ENCODE measurements at regions not wholly inside any gene's neighbourhood (a gene's known extent, or its start where the extent isn't known, plus 50 kb on each side); places are given as distances from the start of the nearest gene placed in this dataset.

DNA sequence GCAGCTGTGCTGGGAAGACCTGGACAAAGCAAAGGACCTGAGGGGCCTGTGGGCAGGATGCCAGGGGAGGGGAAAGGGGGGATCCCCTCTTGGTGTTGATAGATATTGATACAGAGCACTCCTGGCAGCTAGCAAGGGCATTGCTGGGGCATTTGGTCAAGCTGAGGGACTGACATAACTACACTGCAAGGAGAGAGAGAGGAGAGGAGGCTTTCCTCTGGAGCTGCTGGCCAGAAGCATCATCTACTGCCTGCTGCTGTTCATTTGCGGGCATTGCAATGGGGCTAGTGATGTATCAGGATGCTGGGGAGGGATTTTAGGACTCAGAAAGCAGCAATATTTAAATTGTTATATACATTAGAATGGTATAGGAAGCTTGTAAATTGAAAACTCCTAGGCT, 142.0 kb downstream of the ZNF648 start:
- POLR2A ChIA-PET = no interaction called here
- H3K27me3 Mint-ChIP-seq = peaks cover 6% of the 10 kb centered on the region
- no peak for TF ChIP-seq CTCF (IDR thresholded peaks at IDR 0.05)

DNA sequence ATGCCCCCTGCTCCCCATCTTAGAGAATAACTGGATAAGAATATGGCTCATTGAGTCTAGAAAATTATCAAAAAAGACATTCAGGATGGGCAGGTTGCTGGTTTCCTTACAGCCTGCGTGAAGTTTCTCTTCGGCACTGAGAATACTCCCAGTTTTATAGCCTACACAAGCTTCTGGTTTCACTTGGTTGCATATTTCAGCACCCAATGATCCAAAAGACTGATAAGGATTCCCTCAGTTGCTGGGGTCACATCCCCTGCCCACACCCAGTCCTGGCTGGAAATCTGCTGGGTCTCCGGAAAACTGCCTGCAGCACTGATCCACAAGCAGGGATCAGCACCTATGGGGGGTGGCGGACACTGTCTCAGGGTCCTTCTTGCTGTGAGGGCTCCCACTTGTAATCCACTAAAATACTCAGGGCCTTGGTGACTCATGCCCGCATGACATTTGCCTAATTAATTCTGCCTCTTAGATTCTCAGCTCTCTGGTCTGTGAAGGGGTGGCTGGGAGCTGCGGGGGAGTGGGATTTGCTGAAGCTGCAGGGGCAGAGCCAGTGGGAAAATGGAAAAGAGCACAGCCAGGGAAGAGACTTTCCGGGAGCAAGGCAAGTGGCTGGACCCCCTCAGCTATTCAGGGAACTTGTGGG, 142.5 kb downstream of the ZNF648 start:
- POLR2A ChIA-PET = no interaction called here
- ATAC-seq (no peak), DNase-seq (no peak)
- intact Hi-C loops (cut with micrococcal nuclease) = no loop called here
- H3K27me3 Mint-ChIP-seq = peaks cover 6% of the 10 kb centered on the region
- no peak overlapping the region for H3K27ac Mint-ChIP-seq
- no peak overlapping the region for H3K4me3 Mint-ChIP-seq
- no peaks in the 10 kb centered on the region for H3K36me3 Mint-ChIP-seq (ENCODE audit: low read depth)
- peaks cover 5% of the 10 kb centered on the region for H3K9me3 Mint-ChIP-seq
- no peak for TF ChIP-seq CTCF (IDR thresholded peaks at IDR 0.05)
- CTCF ChIA-PET = interaction anchor here (0.8 kb wide), 1 partner anchor 10 kb away, joined by 3 read pairs; no protein-coding TSS in a partner anchor
- no peaks in the 10 kb centered on the region for H3K4me1 Mint-ChIP-seq (ENCODE audit: low read depth)

More for the DNA sequence above, 142.0 kb downstream of the ZNF648 start:
- CTCF ChIA-PET = interaction anchor here (0.8 kb wide), 1 partner anchor 10 kb away, joined by 3 read pairs; no protein-coding TSS in a partner anchor
- DNase-seq = no peak
- ATAC-seq = no peak
- H3K4me3 Mint-ChIP-seq = no peak overlapping the region
- H3K27ac Mint-ChIP-seq = no peak overlapping the region
- peaks cover 5% of the 10 kb centered on the region for H3K9me3 Mint-ChIP-seq
- intact Hi-C loops (cut with micrococcal nuclease) = no loop called here
- H3K4me1 Mint-ChIP-seq (ENCODE audit: low read depth) = no peaks in the 10 kb centered on the region
- no peaks in the 10 kb centered on the region for H3K36me3 Mint-ChIP-seq (ENCODE audit: low read depth)

GRCh38 chr1:181911715-181912114, 149.8 kb downstream of the ZNF648 start:
- Mint-ChIP-seq H3K4me3 (no peak overlapping the region), H3K27me3 (peaks cover 17% of the 10 kb centered on the region), H3K4me1 (ENCODE audit: low read depth) (no peaks in the 10 kb centered on the region), H3K9me3 (peaks cover 4% of the 10 kb centered on the region), H3K36me3 (ENCODE audit: low read depth) (no peaks in the 10 kb centered on the region), H3K27ac (no peak overlapping the region)
- no peak for TF ChIP-seq CTCF (IDR thresholded peaks at IDR 0.05)
- POLR2A ChIA-PET = no interaction called here
- DNase-seq (no peak), ATAC-seq (no peak)
- intact Hi-C loops (cut with micrococcal nuclease) = no loop called here
- CTCF ChIA-PET = no interaction called here

GRCh38 chr1:181910905-181911304, 150.6 kb downstream of the ZNF648 start:
- ATAC-seq (no peak), DNase-seq (no peak)
- intact Hi-C loops (cut with micrococcal nuclease) = no loop called here

More at GRCh38 chr1:181910905-181911304, 150.6 kb downstream of the ZNF648 start:
- POLR2A ChIA-PET = no interaction called here
- no peak overlapping the region for H3K4me3 Mint-ChIP-seq
- H3K27ac Mint-ChIP-seq = no peak overlapping the region
- TF ChIP-seq CTCF (IDR thresholded peaks at IDR 0.05) = no peak
- no peaks in the 10 kb centered on the region for H3K36me3 Mint-ChIP-seq (ENCODE audit: low read depth)
- peaks cover 4% of the 10 kb centered on the region for H3K9me3 Mint-ChIP-seq
- CTCF ChIA-PET = no interaction called here
- no peaks in the 10 kb centered on the region for H3K4me1 Mint-ChIP-seq (ENCODE audit: low read depth)
- H3K27me3 Mint-ChIP-seq = peaks cover 17% of the 10 kb centered on the region
